HepG2 (cell line): ENCODE measurements at regions not wholly inside any gene's neighbourhood (a gene's known extent, or its start where the extent isn't known, plus 50 kb on each side); places are given as distances from the start of the nearest gene placed in this dataset.

Source experiments
- ATAC-seq: fragments of 200-7000 bp; cut with Tn5 transposase; 3 replicates; pipeline ENCODE4 v1.9.1; 2020; ENCODE audit warnings: mild to moderate bottlenecking, moderate library complexity
- BruUV-seq: library from RNA; stranded (reverse); fragments of 400-500 nt; replicated peaks from 2 replicates; lab custom pipeline; 2021; lab: Mats Ljungman, UMichigan
- CTCF ChIA-PET: fragments of 300-600 bp; formaldehyde crosslinking; extraction: SDS; loops from one replicate; lab custom pipeline; 2021; ENCODE audit warnings: low total read pairs, inconsistent platforms, low intra/inter-chr PET ratio; lab: Yijun Ruan, JAX
- POLR2A ChIA-PET: fragments of 350-600 bp; sonication (Branson Sonifier 250); formaldehyde crosslinking; loops from one replicate; lab custom pipeline; 2020; ENCODE audit warnings: antibody characterized with exemption, inconsistent platforms; lab: Yijun Ruan, JAX
- DNase-seq: peaks from one replicate; pipeline ENCODE4 v3.0.0-alpha.2; 2015; ENCODE audit warnings: low spot score
- FAIRE-seq: peaks from 3 replicates; lab custom pipeline; 2011; peaks lifted over from hg19 to GRCh38; lab: Jason Lieb, UNC
- H2AFZ ChIP-seq: one replicate; pipeline ENCODE4 v1.6.1; 2011; ENCODE audit warnings: low read length, inconsistent platforms
- H3K27ac ChIP-seq: fragments of 300-600 bp; 3 replicates; pipeline ENCODE4 v1.8.0; 2011; ENCODE audit warnings: mixed run types, mild to moderate bottlenecking, mixed read lengths, low read length, inconsistent platforms; ENCODE audit not compliant: insufficient read depth; ENCODE audit errors: extremely low read length
- H3K27me3 ChIP-seq, 2 experiments: fragments of 200-600 bp in 1 of 2; 2 replicates in 1 of 2; 3 replicates in 1 of 2; pipeline versions ENCODE4 v1.6.0 to v1.8.0; 2011; ENCODE audit warnings: low read length in 2 of 2, mild to moderate bottlenecking in 2 of 2, moderate library complexity in 2 of 2, inconsistent platforms in 1 of 2; ENCODE audit not compliant: insufficient read depth in 2 of 2, control insufficient read depth in 1 of 2
- H3K36me3 ChIP-seq, 2 experiments: fragments of 200-600 bp in 1 of 2; replicated peaks in 1 of 2; 2 replicates in 1 of 2; 3 replicates in 1 of 2; pipeline versions ENCODE4 v1.5.1 to v1.8.0; 2011; ENCODE audit warnings: low read length in 2 of 2, inconsistent platforms in 1 of 2; ENCODE audit not compliant: insufficient read depth in 2 of 2, control insufficient read depth in 1 of 2
- H3K4me1 ChIP-seq: 2 replicates; pipeline ENCODE4 v1.5.1; 2012; ENCODE audit warnings: low read length, inconsistent platforms; ENCODE audit not compliant: insufficient read depth
- H3K4me2 ChIP-seq: 2 replicates; pipeline ENCODE4 v1.6.0; 2011; ENCODE audit warnings: low read depth, low read length, inconsistent platforms
- H3K4me3 ChIP-seq, 3 experiments: fragments of 200-600 bp in 1 of 3; sonication (generic), shearing (Covaris generic) in 1 of 3; replicated peaks in 1 of 3; 2 replicates each; pipeline ENCODE4 v1.5.1; 2011 to 2016; ENCODE audit warnings: low read length in 3 of 3, inconsistent platforms in 2 of 3, low read depth in 2 of 3, mild to moderate bottlenecking in 2 of 3, control low read depth in 1 of 3, mixed read lengths in 1 of 3; ENCODE audit not compliant: insufficient read depth in 1 of 3
- H3K79me2 ChIP-seq: one replicate; pipeline ENCODE4 v1.6.1; 2011; ENCODE audit warnings: low read length, inconsistent platforms; ENCODE audit not compliant: insufficient read depth
- H3K9ac ChIP-seq: 2 replicates; pipeline ENCODE4 v1.6.0; 2011; ENCODE audit warnings: mild to moderate bottlenecking, low read depth, low read length, inconsistent platforms; ENCODE audit not compliant: insufficient read depth
- H3K9me3 ChIP-seq: 2 replicates; pipeline ENCODE4 v1.5.1; 2012; ENCODE audit warnings: mild to moderate bottlenecking, low read length
- H4K20me1 ChIP-seq: 2 replicates; pipeline ENCODE4 v1.6.0; 2011; ENCODE audit warnings: inconsistent platforms, mild to moderate bottlenecking, low read length, moderate library complexity; ENCODE audit not compliant: insufficient read depth
- SATB2 ChIP-seq: sonication (generic); formaldehyde crosslinking; IDR thresholded peaks from 2 replicates; pipeline ENCODE4 v1.5.0; 2020; ENCODE audit warnings: missing genetic modification reagents
- ZNF260 ChIP-seq: sonication (generic); formaldehyde crosslinking; IDR thresholded peaks from 2 replicates; pipeline ENCODE4 v1.4.0; 2020; ENCODE audit warnings: missing genetic modification reagents, low read depth, mild to moderate bottlenecking, borderline replicate concordance
- ZNF44 ChIP-seq: sonication (generic); formaldehyde crosslinking; IDR thresholded peaks from 2 replicates; pipeline ENCODE4 v1.5.1; 2020; ENCODE audit warnings: mild to moderate bottlenecking, missing genetic modification reagents
- ZNF614 ChIP-seq: IDR thresholded peaks from 2 replicates; pipeline ENCODE4 v1.6.1; 2018; ENCODE audit warnings: missing biosample characterization, missing genetic modification reagents, inconsistent platforms, borderline replicate concordance
- ZNF720 ChIP-seq: sonication (generic); formaldehyde crosslinking; IDR thresholded peaks from 2 replicates; pipeline ENCODE4 v1.4.0; 2020; ENCODE audit warnings: missing genetic modification reagents
- WGBS: methylation state at CpG from one replicate; pipeline ENCODE4 v1.1.6; 2017; ENCODE audit warnings: low lambda C conversion rate; 5-methylcytosine and 5-hydroxymethylcytosine counted together
- in situ Hi-C: cut with HindIII; loops from 2 replicates; pipeline ENCODE4 v1.10.0; 2017; ENCODE audit warnings: low pct_unique_long_range_greater_than_20kb; ENCODE audit not compliant: extremely low pct_ligation_motif_present
- intact Hi-C: fragments of 100-400 bp; cut with micrococcal nuclease; formaldehyde crosslinking; loops from one replicate; pipeline ENCODE4 v1.10.0; 2022; ENCODE audit not compliant: unreplicated experiment
- TF ChIP-seq, protein P1 (sequence below): sonication (generic); formaldehyde crosslinking; IDR thresholded peaks from 2 replicates; pipeline ENCODE4 v1.5.0; 2020; ENCODE audit warnings: missing genetic modification reagents, mild to moderate bottlenecking, borderline replicate concordance
- TF ChIP-seq, protein P2 (sequence below): IDR thresholded peaks from 2 replicates; pipeline ENCODE4 v1.6.1; 2016; ENCODE audit warnings: missing biosample characterization, missing genetic modification reagents, low read depth
- TF ChIP-seq, protein P3 (sequence below): sonication (generic); formaldehyde crosslinking; conservative IDR thresholded peaks from 2 replicates; pipeline ENCODE4 v1.8.1; 2023; ENCODE audit warnings: missing genetic modification reagents
- TF ChIP-seq, protein P4 (sequence below): sonication (generic); formaldehyde crosslinking; IDR thresholded peaks from 2 replicates; pipeline ENCODE4 v1.4.0; 2020; ENCODE audit warnings: missing genetic modification reagents

DNA sequence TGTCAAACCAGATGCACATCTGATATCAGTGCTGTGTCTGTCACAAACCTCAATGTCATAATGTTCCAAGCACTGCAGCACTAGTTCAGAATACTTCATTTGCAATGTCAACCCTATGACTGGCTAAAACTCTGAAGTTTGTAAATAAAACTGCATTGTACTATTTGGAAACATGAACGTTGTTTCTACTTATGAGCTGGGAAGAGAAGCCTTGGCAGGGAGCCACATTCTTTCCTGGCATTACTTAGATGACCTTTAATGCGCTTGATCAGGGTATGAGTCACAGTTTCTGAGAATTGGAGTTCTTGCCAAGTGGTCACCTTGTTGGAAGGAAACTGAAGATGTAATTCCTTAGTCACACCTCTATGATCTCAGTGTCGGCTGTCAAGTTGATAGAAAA is 664.8 kb upstream of the MMS22L start:
- no TSS peak for BruUV-seq
- Histone ChIP-seq H3K36me3 (no peaks in the 10 kb centered on the region), H3K27me3 (no peaks in the 10 kb centered on the region), H4K20me1 (no peaks in the 10 kb centered on the region), H2AFZ (no peak overlapping the region), H3K4me3 (no peak overlapping the region), H3K79me2 (no peaks in the 10 kb centered on the region), H3K27ac (no peak overlapping the region), H3K9me3 (no peaks in the 10 kb centered on the region), H3K9ac (no peak overlapping the region), H3K4me1 (no peaks in the 10 kb centered on the region), H3K4me2 (no peak overlapping the region)
- ChIA-PET CTCF (no interaction called here), POLR2A (no interaction called here)
- 12% methylated on average over 3 of the region's 3 CpGs for WGBS
- in situ Hi-C loops: no loop called here
- intact Hi-C loops: no loop called here
- FAIRE-seq (no peak), DNase-seq (peak; percentile 1), ATAC-seq (no peak)
- TF ChIP-seq, protein P1, sequence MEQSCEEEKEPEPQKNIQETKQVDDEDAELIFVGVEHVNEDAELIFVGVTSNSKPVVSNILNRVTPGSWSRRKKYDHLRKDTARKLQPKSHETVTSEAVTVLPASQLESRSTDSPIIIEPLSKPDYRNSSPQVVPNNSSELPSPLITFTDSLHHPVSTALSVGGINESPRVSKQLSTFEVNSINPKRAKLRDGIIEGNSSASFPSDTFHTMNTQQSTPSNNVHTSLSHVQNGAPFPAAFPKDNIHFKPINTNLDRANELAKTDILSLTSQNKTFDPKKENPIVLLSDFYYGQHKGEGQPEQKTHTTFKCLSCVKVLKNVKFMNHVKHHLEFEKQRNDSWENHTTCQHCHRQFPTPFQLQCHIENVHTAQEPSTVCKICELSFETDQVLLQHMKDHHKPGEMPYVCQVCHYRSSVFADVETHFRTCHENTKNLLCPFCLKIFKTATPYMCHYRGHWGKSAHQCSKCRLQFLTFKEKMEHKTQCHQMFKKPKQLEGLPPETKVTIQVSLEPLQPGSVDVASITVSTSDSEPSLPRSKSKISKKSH (CRISPR knock-in tag): no peak
- TF ChIP-seq, protein P2, sequence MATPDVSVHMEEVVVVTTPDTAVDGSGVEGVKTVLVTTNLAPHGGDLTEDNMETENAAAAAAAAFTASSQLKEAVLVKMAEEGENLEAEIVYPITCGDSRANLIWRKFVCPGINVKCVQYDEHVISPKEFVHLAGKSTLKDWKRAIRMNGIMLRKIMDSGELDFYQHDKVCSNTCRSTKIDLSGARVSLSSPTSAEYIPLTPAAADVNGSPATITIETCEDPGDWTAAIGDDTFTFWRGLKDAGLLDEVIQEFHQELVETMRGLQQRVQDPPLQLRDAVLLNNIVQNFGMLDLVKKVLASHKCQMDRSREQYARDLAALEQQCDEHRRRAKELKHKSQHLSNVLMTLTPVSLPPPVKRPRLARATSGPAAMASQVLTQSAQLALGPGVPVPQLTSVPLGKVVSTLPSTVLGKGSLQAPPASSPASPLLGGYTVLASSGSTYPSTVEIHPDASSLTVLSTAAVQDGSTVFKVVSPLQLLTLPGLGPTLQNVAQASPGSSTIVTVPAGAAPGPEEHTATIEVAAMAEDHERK (CRISPR knock-in tag): no peak
- TF ChIP-seq ZNF720 (CRISPR knock-in tag): no peak
- TF ChIP-seq, protein P3, sequence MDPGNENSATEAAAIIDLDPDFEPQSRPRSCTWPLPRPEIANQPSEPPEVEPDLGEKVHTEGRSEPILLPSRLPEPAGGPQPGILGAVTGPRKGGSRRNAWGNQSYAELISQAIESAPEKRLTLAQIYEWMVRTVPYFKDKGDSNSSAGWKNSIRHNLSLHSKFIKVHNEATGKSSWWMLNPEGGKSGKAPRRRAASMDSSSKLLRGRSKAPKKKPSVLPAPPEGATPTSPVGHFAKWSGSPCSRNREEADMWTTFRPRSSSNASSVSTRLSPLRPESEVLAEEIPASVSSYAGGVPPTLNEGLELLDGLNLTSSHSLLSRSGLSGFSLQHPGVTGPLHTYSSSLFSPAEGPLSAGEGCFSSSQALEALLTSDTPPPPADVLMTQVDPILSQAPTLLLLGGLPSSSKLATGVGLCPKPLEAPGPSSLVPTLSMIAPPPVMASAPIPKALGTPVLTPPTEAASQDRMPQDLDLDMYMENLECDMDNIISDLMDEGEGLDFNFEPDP (CRISPR knock-in tag): no peak
- TF ChIP-seq, protein P4, sequence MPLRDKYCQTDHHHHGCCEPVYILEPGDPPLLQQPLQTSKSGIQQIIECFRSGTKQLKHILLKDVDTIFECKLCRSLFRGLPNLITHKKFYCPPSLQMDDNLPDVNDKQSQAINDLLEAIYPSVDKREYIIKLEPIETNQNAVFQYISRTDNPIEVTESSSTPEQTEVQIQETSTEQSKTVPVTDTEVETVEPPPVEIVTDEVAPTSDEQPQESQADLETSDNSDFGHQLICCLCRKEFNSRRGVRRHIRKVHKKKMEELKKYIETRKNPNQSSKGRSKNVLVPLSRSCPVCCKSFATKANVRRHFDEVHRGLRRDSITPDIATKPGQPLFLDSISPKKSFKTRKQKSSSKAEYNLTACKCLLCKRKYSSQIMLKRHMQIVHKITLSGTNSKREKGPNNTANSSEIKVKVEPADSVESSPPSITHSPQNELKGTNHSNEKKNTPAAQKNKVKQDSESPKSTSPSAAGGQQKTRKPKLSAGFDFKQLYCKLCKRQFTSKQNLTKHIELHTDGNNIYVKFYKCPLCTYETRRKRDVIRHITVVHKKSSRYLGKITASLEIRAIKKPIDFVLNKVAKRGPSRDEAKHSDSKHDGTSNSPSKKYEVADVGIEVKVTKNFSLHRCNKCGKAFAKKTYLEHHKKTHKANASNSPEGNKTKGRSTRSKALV (CRISPR knock-in tag): no peak
- no peak for TF ChIP-seq ZNF260 (CRISPR knock-in tag)
- no peak for TF ChIP-seq SATB2 (CRISPR knock-in tag)
- no peak for TF ChIP-seq ZNF44 (CRISPR knock-in tag)
- TF ChIP-seq ZNF614 (CRISPR knock-in tag): no peak
